ENCODE measurements at regions not wholly inside any gene's neighbourhood (a gene's known extent, or its start where the extent isn't known, plus 50 kb on each side); places are given as distances from the start of the nearest gene placed in this dataset.

GRCh38 chr11:13126430-13126829 lies 117.3 kb downstream of the RASSF10 start:
- peak overlapping the region; percentile 50 for H2AFZ ChIP-seq (replicated peaks)
- TF ChIP-seq EZH2 (IDR thresholded peaks at IDR 0.05) (no peak), CTCF (IDR thresholded peaks at IDR 0.05) (no peak), EZH2phosphoT487 (IDR thresholded peaks at IDR 0.05) (no peak)
- Mint-ChIP-seq H3K4me3 (no peak overlapping the region), H3K4me1 (peaks cover 2% of the 10 kb centered on the region), H3K27me3 (ENCODE audit: insufficient read depth, low read depth) (peaks cover 1% of the 10 kb centered on the region), H3K9me3 (peaks cover 27% of the 10 kb centered on the region), H3K27ac (no peak overlapping the region), H3K36me3 (no peaks in the 10 kb centered on the region)
- no peaks in the 10 kb centered on the region for H3K36me3 ChIP-seq
- no peak overlapping the region for H3K4me2 ChIP-seq
- no peak overlapping the region for H3K9ac ChIP-seq
- peaks cover 7% of the 10 kb centered on the region for H3K9me3 ChIP-seq (ENCODE audit: low read depth)
- H3K79me2 ChIP-seq (ENCODE audit: low read depth): no peaks in the 10 kb centered on the region
- H3K4me1 ChIP-seq: no peaks in the 10 kb centered on the region
- no peaks in the 10 kb centered on the region for H3K27me3 ChIP-seq
- no peak for DNase-seq (ENCODE audit: low spot score)
- H3F3A ChIP-seq (ENCODE audit: low read depth): no peaks in the 10 kb centered on the region
- no peaks in the 10 kb centered on the region for H4K20me1 ChIP-seq (ENCODE audit: low read depth)
- no peak overlapping the region for H3K27ac ChIP-seq
- no peak overlapping the region for H3K4me3 ChIP-seq

- H3K27ac ChIP-seq: no peak overlapping the region
- H3K4me3 ChIP-seq: no peak overlapping the region
- no peaks in the 10 kb centered on the region for H3K79me2 ChIP-seq (ENCODE audit: low read depth)
- peak overlapping the region; percentile 52 for H3K27ac Mint-ChIP-seq
- H3K9me3 Mint-ChIP-seq: peaks cover 25% of the 10 kb centered on the region
- H3K9ac ChIP-seq: no peak overlapping the region
- H3K4me2 ChIP-seq: no peak overlapping the region
- H3K4me1 ChIP-seq: no peaks in the 10 kb centered on the region
- no peaks in the 10 kb centered on the region for H3F3A ChIP-seq (ENCODE audit: low read depth)
- H4K20me1 ChIP-seq (ENCODE audit: low read depth): no peaks in the 10 kb centered on the region
- H3K36me3 ChIP-seq: no peaks in the 10 kb centered on the region
- no peaks in the 10 kb centered on the region for H3K27me3 ChIP-seq
- H3K9me3 ChIP-seq (ENCODE audit: low read depth): peaks cover 7% of the 10 kb centered on the region
- TF ChIP-seq CTCF (IDR thresholded peaks at IDR 0.05) (no peak), EZH2 (IDR thresholded peaks at IDR 0.05) (no peak), EZH2phosphoT487 (IDR thresholded peaks at IDR 0.05) (no peak)
- H3K4me1 Mint-ChIP-seq: peaks cover 2% of the 10 kb centered on the region
- H2AFZ ChIP-seq (replicated peaks): no peak overlapping the region
- peaks cover 3% of the 10 kb centered on the region for H3K27me3 Mint-ChIP-seq (ENCODE audit: insufficient read depth, low read depth)
- H3K4me3 Mint-ChIP-seq: no peak overlapping the region
- H3K36me3 Mint-ChIP-seq: no peaks in the 10 kb centered on the region
- no peak for DNase-seq (ENCODE audit: low spot score)
Observed at GRCh38 chr11:13127161-13127560, 118.0 kb downstream of the RASSF10 start.

- Histone ChIP-seq H3K4me3 (no peak overlapping the region), H2AFZ (replicated peaks) (no peak overlapping the region), H3K9ac (no peak overlapping the region), H3K27ac (no peak overlapping the region), H4K20me1 (ENCODE audit: low read depth) (no peaks in the 10 kb centered on the region), H3K4me1 (no peaks in the 10 kb centered on the region), H3K9me3 (ENCODE audit: low read depth) (no peaks in the 10 kb centered on the region), H3K36me3 (no peaks in the 10 kb centered on the region), H3K27me3 (no peaks in the 10 kb centered on the region), H3K4me2 (no peak overlapping the region), H3F3A (ENCODE audit: low read depth) (no peaks in the 10 kb centered on the region), H3K79me2 (ENCODE audit: low read depth) (no peaks in the 10 kb centered on the region)
- Mint-ChIP-seq H3K36me3 (no peaks in the 10 kb centered on the region), H3K4me1 (peaks cover 2% of the 10 kb centered on the region), H3K27me3 (ENCODE audit: insufficient read depth, low read depth) (peaks cover 3% of the 10 kb centered on the region), H3K4me3 (no peak overlapping the region), H3K9me3 (peaks cover 20% of the 10 kb centered on the region), H3K27ac (no peak overlapping the region)
- no peak for DNase-seq (ENCODE audit: low spot score)
- TF ChIP-seq CTCF (IDR thresholded peaks at IDR 0.05) (no peak), EZH2 (IDR thresholded peaks at IDR 0.05) (no peak), EZH2phosphoT487 (IDR thresholded peaks at IDR 0.05) (no peak)
Observed at GRCh38 chr11:13128354-13128753, 119.2 kb downstream of the RASSF10 start.
